ENCODE measurements at regions not wholly inside any gene's neighbourhood (a gene's known extent, or its start where the extent isn't known, plus 50 kb on each side); places are given as distances from the start of the nearest gene placed in this dataset.
A peak's percentile ranks its signal among the peaks of the same experiment; 100 is the strongest.

GRCh38 chr11:15621565-15621964, 506.8 kb downstream of the INSC start:
- no peak for DNase-seq
- ATAC-seq: peak in 2 of 4 donors; percentile 35 to 47
- intact Hi-C loops (cut with DNase I): no loop called here
- 65% methylated on average over 5 of the region's 5 CpGs for WGBS (ENCODE audit: insufficient coverage, low coverage, low lambda C conversion rate, missing lambda C conversion rate)
- Histone ChIP-seq H3K27ac (no peak overlapping the region), H3K36me3 (no peaks in the 10 kb centered on the region), H3K4me3 (no peak overlapping the region), H3K4me1 (no peaks in the 10 kb centered on the region), H3K27me3 (no peaks in the 10 kb centered on the region), H3K9me3 (no peaks in the 10 kb centered on the region)
- TF ChIP-seq, protein P1, sequence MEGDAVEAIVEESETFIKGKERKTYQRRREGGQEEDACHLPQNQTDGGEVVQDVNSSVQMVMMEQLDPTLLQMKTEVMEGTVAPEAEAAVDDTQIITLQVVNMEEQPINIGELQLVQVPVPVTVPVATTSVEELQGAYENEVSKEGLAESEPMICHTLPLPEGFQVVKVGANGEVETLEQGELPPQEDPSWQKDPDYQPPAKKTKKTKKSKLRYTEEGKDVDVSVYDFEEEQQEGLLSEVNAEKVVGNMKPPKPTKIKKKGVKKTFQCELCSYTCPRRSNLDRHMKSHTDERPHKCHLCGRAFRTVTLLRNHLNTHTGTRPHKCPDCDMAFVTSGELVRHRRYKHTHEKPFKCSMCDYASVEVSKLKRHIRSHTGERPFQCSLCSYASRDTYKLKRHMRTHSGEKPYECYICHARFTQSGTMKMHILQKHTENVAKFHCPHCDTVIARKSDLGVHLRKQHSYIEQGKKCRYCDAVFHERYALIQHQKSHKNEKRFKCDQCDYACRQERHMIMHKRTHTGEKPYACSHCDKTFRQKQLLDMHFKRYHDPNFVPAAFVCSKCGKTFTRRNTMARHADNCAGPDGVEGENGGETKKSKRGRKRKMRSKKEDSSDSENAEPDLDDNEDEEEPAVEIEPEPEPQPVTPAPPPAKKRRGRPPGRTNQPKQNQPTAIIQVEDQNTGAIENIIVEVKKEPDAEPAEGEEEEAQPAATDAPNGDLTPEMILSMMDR (IDR thresholded peaks at IDR 0.05): no peak
- TF ChIP-seq POLR2A (IDR thresholded peaks at IDR 0.05): no peak

DNA sequence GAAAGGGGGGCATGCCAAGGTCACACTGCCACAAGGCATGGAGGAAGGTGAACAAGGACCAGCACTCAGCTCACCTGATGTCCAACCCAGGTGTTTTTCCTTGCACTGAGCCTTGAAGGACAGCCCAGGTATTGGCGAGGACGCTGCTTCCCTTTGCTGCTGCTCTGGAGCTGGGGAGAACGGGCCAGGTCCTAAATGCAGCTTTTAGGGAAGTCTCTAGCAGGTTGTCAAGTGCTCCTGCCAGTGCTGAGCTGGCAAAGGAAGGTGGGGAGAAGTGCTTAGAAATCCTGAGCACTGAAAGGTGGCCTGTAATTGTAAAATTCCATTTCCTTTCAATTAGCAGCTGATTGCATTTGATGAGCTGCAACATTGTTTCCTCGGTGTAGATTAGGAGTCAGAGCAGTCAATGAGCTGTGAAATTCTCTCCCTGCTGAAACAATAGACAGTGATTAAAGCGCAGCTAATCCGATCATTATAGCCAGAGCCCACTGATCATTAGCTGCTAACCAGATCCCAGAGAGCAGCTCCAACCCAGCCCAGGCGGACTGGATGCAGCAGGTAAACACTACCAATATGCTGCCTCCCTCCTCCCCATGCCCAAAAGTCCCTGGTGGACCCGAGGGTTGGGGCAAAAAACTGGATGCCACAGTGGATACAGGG, 507.6 kb downstream of the INSC start:
- peak in 1 of 4 donors; percentile 18 for ATAC-seq
- H3K9me3 ChIP-seq: no peaks in the 10 kb centered on the region
- no peak for TF ChIP-seq POLR2A (IDR thresholded peaks at IDR 0.05)
- TF ChIP-seq, protein P1 (IDR thresholded peaks at IDR 0.05): no peak
- no peak overlapping the region for H3K4me3 ChIP-seq
- no peaks in the 10 kb centered on the region for H3K36me3 ChIP-seq
- WGBS (ENCODE audit: insufficient coverage, low coverage, low lambda C conversion rate, missing lambda C conversion rate): 31% methylated on average over 3 of the region's 8 CpGs
- no peaks in the 10 kb centered on the region for H3K27me3 ChIP-seq
- intact Hi-C loops (cut with DNase I): no loop called here
- no peaks in the 10 kb centered on the region for H3K4me1 ChIP-seq
- no peak for DNase-seq
- no peak overlapping the region for H3K27ac ChIP-seq

DNA sequence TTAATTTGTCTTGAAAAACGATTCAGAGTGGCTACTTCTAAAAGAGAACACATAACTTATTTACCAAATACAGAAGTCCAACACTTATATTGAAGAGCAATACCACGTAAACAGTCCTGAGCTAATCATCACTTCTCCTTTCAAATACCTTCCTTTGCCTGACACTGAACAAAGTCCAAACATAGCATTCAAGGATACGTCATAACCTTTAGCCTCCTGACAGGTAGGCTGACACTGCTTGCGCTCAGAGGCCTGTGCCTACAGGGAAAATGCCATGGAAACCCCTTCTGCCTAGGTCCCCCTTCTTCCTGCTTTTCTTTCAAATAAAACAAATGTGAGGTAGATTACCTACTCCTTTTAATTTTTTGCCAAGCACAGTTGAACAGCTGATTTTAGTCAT, 510.0 kb downstream of the INSC start:
- WGBS (ENCODE audit: insufficient coverage, low coverage, low lambda C conversion rate, missing lambda C conversion rate): 79% methylated on average over 4 of the region's 4 CpGs
- H3K27ac ChIP-seq: no peak overlapping the region
- no peak for DNase-seq
- H3K4me3 ChIP-seq: no peak overlapping the region
- no peaks in the 10 kb centered on the region for H3K4me1 ChIP-seq
- H3K9me3 ChIP-seq: no peaks in the 10 kb centered on the region
- no peaks in the 10 kb centered on the region for H3K27me3 ChIP-seq
- no peaks in the 10 kb centered on the region for H3K36me3 ChIP-seq
- no peak for ATAC-seq
- intact Hi-C loops (cut with DNase I): no loop called here
- TF ChIP-seq, protein P1 (IDR thresholded peaks at IDR 0.05): no peak
- TF ChIP-seq POLR2A (IDR thresholded peaks at IDR 0.05): no peak

DNA sequence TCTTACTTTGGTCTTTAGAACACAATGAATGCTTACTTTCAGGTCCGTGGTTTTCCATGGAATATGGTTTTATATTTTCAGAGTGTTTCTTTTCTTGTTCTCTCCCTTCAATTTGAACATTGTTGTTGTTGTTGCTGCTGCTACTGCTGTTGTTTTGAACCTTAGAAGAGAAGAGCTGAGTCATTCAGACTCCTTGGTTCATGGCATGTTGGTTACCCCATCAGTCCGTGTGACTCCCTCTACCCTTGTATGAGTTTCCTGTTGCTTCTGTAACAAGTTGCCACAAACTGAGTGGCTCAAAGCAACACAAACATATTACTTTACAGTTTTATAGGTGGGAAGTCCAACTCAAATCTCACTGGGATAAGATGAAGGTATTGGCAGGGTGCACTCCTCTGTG, 511.0 kb downstream of the INSC start:
- Histone ChIP-seq H3K27ac (no peak overlapping the region), H3K36me3 (no peaks in the 10 kb centered on the region), H3K27me3 (no peaks in the 10 kb centered on the region), H3K4me3 (no peak overlapping the region), H3K4me1 (no peaks in the 10 kb centered on the region), H3K9me3 (no peaks in the 10 kb centered on the region)
- ATAC-seq: no peak
- intact Hi-C loops (cut with DNase I): no loop called here
- DNase-seq: no peak
- no peak for TF ChIP-seq POLR2A (IDR thresholded peaks at IDR 0.05)
- TF ChIP-seq, protein P1 (IDR thresholded peaks at IDR 0.05): no peak
- WGBS (ENCODE audit: insufficient coverage, low coverage, low lambda C conversion rate, missing lambda C conversion rate): 64% methylated on average over 2 of the region's 2 CpGs

DNA sequence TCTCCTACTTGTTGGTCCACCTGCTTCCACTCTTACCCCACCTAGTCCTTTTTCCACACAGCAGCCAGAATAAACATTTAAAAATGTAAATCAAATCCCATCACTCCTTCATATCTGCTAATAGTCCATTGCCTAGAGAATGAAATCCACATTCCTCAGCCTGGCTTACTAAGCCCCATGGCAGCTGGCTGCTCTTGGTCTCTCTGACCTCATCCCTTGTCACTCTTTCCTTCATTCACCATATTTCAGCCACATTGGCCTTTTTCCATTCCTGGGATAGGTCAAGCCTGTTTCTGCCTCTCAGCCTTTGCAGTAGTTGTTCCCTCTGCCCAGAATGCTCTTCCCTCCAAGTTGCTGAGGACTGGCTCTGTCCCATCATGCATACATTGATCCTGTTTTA, 512.8 kb downstream of the INSC start:
- TF ChIP-seq, protein P1 (IDR thresholded peaks at IDR 0.05): no peak
- no peak for TF ChIP-seq POLR2A (IDR thresholded peaks at IDR 0.05)
- ATAC-seq (peak in 1 of 4 donors; percentile 17), DNase-seq (no peak)

More for the DNA sequence above, 512.8 kb downstream of the INSC start:
- Histone ChIP-seq H3K36me3 (no peaks in the 10 kb centered on the region), H3K27ac (no peak overlapping the region), H3K9me3 (no peaks in the 10 kb centered on the region), H3K4me3 (no peak overlapping the region), H3K27me3 (no peaks in the 10 kb centered on the region), H3K4me1 (no peaks in the 10 kb centered on the region)
- intact Hi-C loops (cut with DNase I): no loop called here

All from right lobe of liver (tissue), 6 donors.